ENCODE measurements at regions not wholly inside any gene's neighbourhood (a gene's known extent, or its start where the extent isn't known, plus 50 kb on each side); places are given as distances from the start of the nearest gene placed in this dataset.
A peak's percentile ranks its signal among the peaks of the same experiment; 100 is the strongest.
"Not testable (repeated sequence)": the region's sequence is repeated elsewhere in the genome, so short reads cannot be mapped to it uniquely, and the experiment has no call there.

DNA sequence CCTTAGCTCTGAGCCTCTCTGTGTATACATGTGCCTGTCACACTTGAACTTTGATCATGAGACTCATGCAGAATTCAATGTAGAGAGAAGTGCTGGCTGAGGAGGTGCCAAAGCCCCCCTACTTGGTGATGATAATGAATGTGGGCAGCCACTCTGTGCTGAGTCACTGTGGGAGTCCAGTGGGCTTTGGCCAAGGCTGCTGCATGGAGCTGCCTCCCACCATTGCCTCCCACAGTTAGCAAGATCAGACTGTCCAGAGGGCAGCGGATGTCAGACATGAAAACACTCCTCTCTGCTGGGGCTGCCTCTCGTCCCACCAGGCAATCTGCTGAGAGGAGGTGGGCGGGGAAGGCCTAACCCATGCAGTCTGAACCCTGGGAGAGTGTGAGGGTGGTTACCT is 180.3 kb downstream of the SH2D4B start:
- TF ChIP-seq POLR2A (IDR thresholded peaks at IDR 0.05): no peak
- TF ChIP-seq, protein P1, sequence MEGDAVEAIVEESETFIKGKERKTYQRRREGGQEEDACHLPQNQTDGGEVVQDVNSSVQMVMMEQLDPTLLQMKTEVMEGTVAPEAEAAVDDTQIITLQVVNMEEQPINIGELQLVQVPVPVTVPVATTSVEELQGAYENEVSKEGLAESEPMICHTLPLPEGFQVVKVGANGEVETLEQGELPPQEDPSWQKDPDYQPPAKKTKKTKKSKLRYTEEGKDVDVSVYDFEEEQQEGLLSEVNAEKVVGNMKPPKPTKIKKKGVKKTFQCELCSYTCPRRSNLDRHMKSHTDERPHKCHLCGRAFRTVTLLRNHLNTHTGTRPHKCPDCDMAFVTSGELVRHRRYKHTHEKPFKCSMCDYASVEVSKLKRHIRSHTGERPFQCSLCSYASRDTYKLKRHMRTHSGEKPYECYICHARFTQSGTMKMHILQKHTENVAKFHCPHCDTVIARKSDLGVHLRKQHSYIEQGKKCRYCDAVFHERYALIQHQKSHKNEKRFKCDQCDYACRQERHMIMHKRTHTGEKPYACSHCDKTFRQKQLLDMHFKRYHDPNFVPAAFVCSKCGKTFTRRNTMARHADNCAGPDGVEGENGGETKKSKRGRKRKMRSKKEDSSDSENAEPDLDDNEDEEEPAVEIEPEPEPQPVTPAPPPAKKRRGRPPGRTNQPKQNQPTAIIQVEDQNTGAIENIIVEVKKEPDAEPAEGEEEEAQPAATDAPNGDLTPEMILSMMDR (IDR thresholded peaks at IDR 0.05): no peak
- no peak overlapping the region for H3K4me3 ChIP-seq (ENCODE audit: low read depth, poor library complexity, severe bottlenecking)
- WGBS, 2 donors: 83 to 91% methylated on average over 3 of the region's 3 CpGs
- peak in 1 of 2 donors; percentile 53 for DNase-seq (ENCODE audit: low spot score in 2 of 2)
- intact Hi-C loops (cut with DNase I; ENCODE audit: low total_unique reads): no loop called here

DNA sequence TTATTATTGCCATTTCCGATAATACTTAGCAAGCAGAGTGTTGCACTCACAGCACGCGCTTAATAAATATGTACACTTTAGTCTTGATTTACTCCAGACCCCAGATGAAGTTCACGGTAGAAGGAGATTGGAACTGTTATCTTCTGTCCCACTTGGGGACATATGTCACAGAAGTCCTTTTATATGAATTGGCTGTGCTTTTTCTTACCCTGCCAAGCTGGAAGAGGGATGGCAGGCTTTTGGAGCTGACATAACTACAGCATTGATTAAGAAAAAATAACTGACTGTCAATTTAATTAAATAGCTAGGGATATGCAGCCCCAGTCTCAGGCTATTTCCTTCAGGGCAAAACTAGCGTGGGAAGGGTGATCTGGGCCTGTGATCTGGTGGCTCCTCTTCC is 182.2 kb downstream of the SH2D4B start:
- DNase-seq (ENCODE audit: low spot score in 2 of 2): peak in 1 of 2 donors; percentile 32
- intact Hi-C loops (cut with DNase I; ENCODE audit: low total_unique reads): no loop called here
- no peak for TF ChIP-seq POLR2A (IDR thresholded peaks at IDR 0.05)
- TF ChIP-seq, protein P1 (IDR thresholded peaks at IDR 0.05): no peak
- no peak overlapping the region for H3K4me3 ChIP-seq (ENCODE audit: low read depth, poor library complexity, severe bottlenecking)
- 77 to 82% methylated on average over 5 of the region's 5 CpGs for WGBS, 2 donors

DNA sequence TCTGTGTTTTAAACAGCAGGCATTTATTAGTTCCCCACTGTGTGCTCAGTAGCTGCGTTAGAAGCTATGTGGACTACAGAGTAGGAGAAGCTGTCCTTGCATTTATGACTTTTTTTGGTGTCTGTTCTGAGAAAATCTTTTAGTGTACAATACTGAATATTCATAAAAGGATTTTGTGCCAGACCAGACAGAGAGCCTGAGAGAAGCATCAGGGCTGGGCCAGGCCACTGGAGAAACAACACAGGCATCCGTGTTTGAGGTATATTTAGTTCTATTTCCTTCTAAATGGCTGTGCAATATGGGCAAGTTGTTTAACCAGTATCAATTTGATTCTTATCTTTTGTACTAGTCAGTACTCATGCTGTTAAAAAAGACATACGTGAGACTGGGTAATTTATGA is 182.8 kb downstream of the SH2D4B start:
- 63 to 64% methylated on average over 3 of the region's 3 CpGs for whole genome bisulfite sequencing, 2 donors
- DNase-seq (ENCODE audit: low spot score in 2 of 2): no peak
- H3K4me3 ChIP-seq (ENCODE audit: low read depth, poor library complexity, severe bottlenecking): no peak overlapping the region
- TF ChIP-seq, protein P1 (IDR thresholded peaks at IDR 0.05): no peak
- no peak for TF ChIP-seq POLR2A (IDR thresholded peaks at IDR 0.05)
- intact Hi-C loops (cut with DNase I; ENCODE audit: low total_unique reads): no loop called here

DNA sequence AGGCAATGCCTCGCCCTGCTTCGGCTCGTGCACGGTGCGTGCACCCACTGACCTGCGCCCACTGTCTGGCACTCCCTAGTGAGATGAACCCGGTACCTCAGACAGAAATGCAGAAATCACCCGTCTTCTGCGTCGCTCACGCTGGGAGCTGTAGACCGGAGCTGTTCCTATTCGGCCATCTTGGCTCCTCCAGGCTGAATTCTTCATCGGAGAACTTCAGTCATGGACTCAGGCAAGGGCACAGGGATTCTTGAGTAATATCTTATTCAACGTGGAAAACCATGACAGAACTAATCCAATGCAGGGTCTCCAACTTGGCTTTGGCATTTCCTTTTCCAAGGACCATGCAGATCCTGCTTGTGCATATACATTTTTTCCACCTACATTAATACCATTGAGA is 190.7 kb downstream of the SH2D4B start:
- H3K4me3 ChIP-seq (ENCODE audit: low read depth, poor library complexity, severe bottlenecking); intact Hi-C loops (cut with DNase I; ENCODE audit: low total_unique reads): not testable (repeated sequence)
- peak in 1 of 2 donors; percentile 3 for DNase-seq (ENCODE audit: low spot score in 2 of 2)
- WGBS, 2 donors: 97 to 98% methylated on average over 15 of the region's 15 CpGs

DNA sequence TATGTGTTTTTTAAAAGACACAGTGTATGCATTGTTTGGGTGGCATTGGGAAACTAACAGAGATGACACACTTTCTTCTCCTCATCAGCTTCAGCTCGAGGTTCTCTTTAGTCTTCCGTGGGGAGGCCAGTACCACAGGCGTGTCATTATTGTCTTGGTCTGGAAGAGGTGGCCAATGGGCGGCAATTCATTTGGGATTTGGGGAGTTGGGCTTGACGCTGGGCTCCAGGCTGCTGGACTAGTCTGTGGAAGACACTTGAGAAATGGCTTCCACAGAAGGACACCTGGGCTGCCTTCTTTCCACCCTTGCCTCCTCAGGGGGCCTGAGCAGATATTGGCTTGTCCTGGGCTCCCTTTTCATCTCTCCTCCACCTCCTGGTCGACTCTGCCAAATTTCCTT is 192.2 kb downstream of the SH2D4B start:
- peak in 1 of 2 donors; percentile 57 for DNase-seq (ENCODE audit: low spot score in 2 of 2)
- intact Hi-C loops (cut with DNase I; ENCODE audit: low total_unique reads): no loop called here
- no peak overlapping the region for H3K4me3 ChIP-seq (ENCODE audit: low read depth, poor library complexity, severe bottlenecking)
- TF ChIP-seq, protein P1 (IDR thresholded peaks at IDR 0.05): no peak
- TF ChIP-seq POLR2A (IDR thresholded peaks at IDR 0.05): no peak
- 74 to 85% methylated on average over 6 of the region's 6 CpGs for WGBS, 2 donors

DNA sequence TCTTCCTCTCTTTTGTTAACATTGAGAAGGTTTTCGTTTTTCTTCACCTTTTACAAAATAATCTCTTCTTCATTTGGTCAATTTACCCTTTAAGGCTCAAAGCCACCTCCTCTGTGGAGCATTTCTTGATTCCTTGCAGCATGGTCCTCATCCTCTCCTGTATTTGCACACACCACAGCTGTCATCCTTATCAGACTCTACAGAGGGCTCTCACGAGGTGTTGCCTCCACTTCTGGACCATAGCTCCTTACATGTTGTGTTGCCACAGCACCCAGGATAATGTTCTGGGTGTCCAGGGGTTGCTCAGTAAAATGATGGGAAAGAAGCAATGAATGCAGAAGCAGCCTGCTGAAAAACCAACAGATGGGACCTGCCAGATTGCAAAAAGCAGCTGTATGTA is 192.8 kb downstream of the SH2D4B start:
- WGBS, 2 donors: 60 to 72% methylated on average over 2 of the region's 2 CpGs
- intact Hi-C loops (cut with DNase I; ENCODE audit: low total_unique reads): no loop called here
- TF ChIP-seq, protein P1 (IDR thresholded peaks at IDR 0.05): no peak
- TF ChIP-seq POLR2A (IDR thresholded peaks at IDR 0.05): no peak

More for the DNA sequence above, 192.8 kb downstream of the SH2D4B start:
- peak in 1 of 2 donors; percentile 5 for DNase-seq (ENCODE audit: low spot score in 2 of 2)
- H3K4me3 ChIP-seq (ENCODE audit: low read depth, poor library complexity, severe bottlenecking): no peak overlapping the region

All from lower leg skin (tissue), 4 donors.